ENCODE measurements at regions not wholly inside any gene's neighbourhood (a gene's known extent, or its start where the extent isn't known, plus 50 kb on each side); places are given as distances from the start of the nearest gene placed in this dataset.

GRCh38 chr12:63302941-63303536 lies 152.0 kb upstream of the AVPR1A start:
- Histone ChIP-seq H3K9me3 (ENCODE audit: control insufficient read depth, low read length) (no peaks in the 10 kb centered on the region), H3K27me3 (ENCODE audit: control insufficient read depth, insufficient read depth) (no peaks in the 10 kb centered on the region), H3K27ac (ENCODE audit: low read length) (no peak overlapping the region), H3K4me3 (ENCODE audit: low read length) (no peak overlapping the region), H3K4me1 (ENCODE audit: control insufficient read depth, insufficient read depth, low read length) (no peaks in the 10 kb centered on the region)
- intact Hi-C loops (cut with DNase I) = no loop called here
- 44% methylated on average over 2 of the region's 2 CpGs for WGBS
- DNase-seq = no peak
- ATAC-seq = peak in 1 of 2 donors; percentile 33

GRCh38 chr12:63302269-63302940 lies 151.4 kb upstream of the AVPR1A start:
- Histone ChIP-seq H3K4me1 (ENCODE audit: control insufficient read depth, insufficient read depth, low read length) (no peaks in the 10 kb centered on the region), H3K27me3 (ENCODE audit: control insufficient read depth, insufficient read depth) (no peaks in the 10 kb centered on the region), H3K9me3 (ENCODE audit: control insufficient read depth, low read length) (no peaks in the 10 kb centered on the region), H3K4me3 (ENCODE audit: low read length) (no peak overlapping the region), H3K27ac (ENCODE audit: low read length) (no peak overlapping the region)
- no peak for DNase-seq
- intact Hi-C loops (cut with DNase I) = no loop called here
- WGBS = 50% methylated on average over 7 of the region's 7 CpGs
- no peak for ATAC-seq

- intact Hi-C loops (cut with DNase I) = no loop called here
These were observed 150.3 kb upstream of the AVPR1A start for GRCh38 chr12:63301311-63301710.

GRCh38 chr12:63298386-63298930 lies 147.5 kb upstream of the AVPR1A start:
- WGBS = 78% methylated on average over 2 of the region's 2 CpGs

More at GRCh38 chr12:63301311-63301710, 150.3 kb upstream of the AVPR1A start:
- Histone ChIP-seq H3K27ac (ENCODE audit: low read length) (no peak overlapping the region), H3K4me3 (ENCODE audit: low read length) (no peak overlapping the region), H3K27me3 (ENCODE audit: control insufficient read depth, insufficient read depth) (no peaks in the 10 kb centered on the region), H3K4me1 (ENCODE audit: control insufficient read depth, insufficient read depth, low read length) (no peaks in the 10 kb centered on the region), H3K9me3 (ENCODE audit: control insufficient read depth, low read length) (no peaks in the 10 kb centered on the region)
- ATAC-seq = no peak
- DNase-seq = no peak

GRCh38 chr12:63294327-63294632 lies 143.3 kb upstream of the AVPR1A start:
- H3K4me1 ChIP-seq (ENCODE audit: control insufficient read depth, insufficient read depth, low read length) = no peaks in the 10 kb centered on the region
- ATAC-seq (no peak), DNase-seq (no peak)
- H3K9me3 ChIP-seq (ENCODE audit: control insufficient read depth, low read length) = no peaks in the 10 kb centered on the region
- no peaks in the 10 kb centered on the region for H3K27me3 ChIP-seq (ENCODE audit: control insufficient read depth, insufficient read depth)
- H3K4me3 ChIP-seq (ENCODE audit: low read length) = no peak overlapping the region
- WGBS = 39% methylated on average over 1 of the region's 1 CpG
- intact Hi-C loops (cut with DNase I) = no loop called here
- no peak overlapping the region for H3K27ac ChIP-seq (ENCODE audit: low read length)

More at GRCh38 chr12:63298386-63298930, 147.5 kb upstream of the AVPR1A start:
- intact Hi-C loops (cut with DNase I) = no loop called here
- Histone ChIP-seq H3K4me3 (ENCODE audit: low read length) (no peak overlapping the region), H3K27me3 (ENCODE audit: control insufficient read depth, insufficient read depth) (no peaks in the 10 kb centered on the region), H3K27ac (ENCODE audit: low read length) (no peak overlapping the region), H3K9me3 (ENCODE audit: control insufficient read depth, low read length) (no peaks in the 10 kb centered on the region), H3K4me1 (ENCODE audit: control insufficient read depth, insufficient read depth, low read length) (no peaks in the 10 kb centered on the region)
- DNase-seq (no peak), ATAC-seq (no peak)

GRCh38 chr12:63292471-63293221 lies 141.6 kb upstream of the AVPR1A start:
- ATAC-seq = no peak
- Histone ChIP-seq H3K27ac (ENCODE audit: low read length) (no peak overlapping the region), H3K27me3 (ENCODE audit: control insufficient read depth, insufficient read depth) (no peaks in the 10 kb centered on the region), H3K4me1 (ENCODE audit: control insufficient read depth, insufficient read depth, low read length) (no peaks in the 10 kb centered on the region), H3K4me3 (ENCODE audit: low read length) (no peak overlapping the region), H3K9me3 (ENCODE audit: control insufficient read depth, low read length) (no peaks in the 10 kb centered on the region)
- intact Hi-C loops (cut with DNase I) = no loop called here
- 57% methylated on average over 2 of the region's 2 CpGs for WGBS
- DNase-seq = no peak

- Histone ChIP-seq H3K27me3 (ENCODE audit: control insufficient read depth, insufficient read depth) (no peaks in the 10 kb centered on the region), H3K4me1 (ENCODE audit: control insufficient read depth, insufficient read depth, low read length) (no peaks in the 10 kb centered on the region), H3K9me3 (ENCODE audit: control insufficient read depth, low read length) (no peaks in the 10 kb centered on the region), H3K4me3 (ENCODE audit: low read length) (no peak overlapping the region), H3K27ac (ENCODE audit: low read length) (no peak overlapping the region)
- DNase-seq (peak in 1 of 3 donors; percentile 13), ATAC-seq (no peak)
- WGBS = 50% methylated on average over 4 of the region's 4 CpGs
- intact Hi-C loops (cut with DNase I) = no loop called here
These were observed 125.8 kb upstream of the AVPR1A start for GRCh38 chr12:63276537-63277365.

GRCh38 chr12:63266988-63267387 lies 116.0 kb upstream of the AVPR1A start:
- no peak for ATAC-seq
- WGBS = 88% methylated on average over 1 of the region's 1 CpG

GRCh38 chr12:63264629-63265028 lies 113.6 kb upstream of the AVPR1A start:
- DNase-seq = no peak
- no peak overlapping the region for H3K4me3 ChIP-seq (ENCODE audit: low read length)
- H3K27ac ChIP-seq (ENCODE audit: low read length) = no peak overlapping the region
- WGBS = 84% methylated on average over 6 of the region's 6 CpGs
- intact Hi-C loops (cut with DNase I) = no loop called here
- H3K27me3 ChIP-seq (ENCODE audit: control insufficient read depth, insufficient read depth) = no peaks in the 10 kb centered on the region
- no peak for ATAC-seq
- H3K9me3 ChIP-seq (ENCODE audit: control insufficient read depth, low read length) = peaks cover 2% of the 10 kb centered on the region
- H3K4me1 ChIP-seq (ENCODE audit: control insufficient read depth, insufficient read depth, low read length) = no peaks in the 10 kb centered on the region

More at GRCh38 chr12:63266988-63267387, 116.0 kb upstream of the AVPR1A start:
- Histone ChIP-seq H3K4me1 (ENCODE audit: control insufficient read depth, insufficient read depth, low read length) (no peaks in the 10 kb centered on the region), H3K27ac (ENCODE audit: low read length) (no peak overlapping the region), H3K9me3 (ENCODE audit: control insufficient read depth, low read length) (peaks cover 2% of the 10 kb centered on the region), H3K27me3 (ENCODE audit: control insufficient read depth, insufficient read depth) (no peaks in the 10 kb centered on the region), H3K4me3 (ENCODE audit: low read length) (no peak overlapping the region)
- intact Hi-C loops (cut with DNase I) = no loop called here
- DNase-seq = no peak

GRCh38 chr12:63250486-63250885 lies 99.5 kb upstream of the AVPR1A start:
- no peaks in the 10 kb centered on the region for H3K27me3 ChIP-seq (ENCODE audit: control insufficient read depth, insufficient read depth)
- H3K4me1 ChIP-seq (ENCODE audit: control insufficient read depth, insufficient read depth, low read length) = no peaks in the 10 kb centered on the region
- H3K27ac ChIP-seq (ENCODE audit: low read length) = no peak overlapping the region
- H3K9me3 ChIP-seq (ENCODE audit: control insufficient read depth, low read length) = no peaks in the 10 kb centered on the region
- no peak for DNase-seq
- no peak overlapping the region for H3K4me3 ChIP-seq (ENCODE audit: low read length)
- intact Hi-C loops (cut with DNase I) = no loop called here
- no peak for ATAC-seq
- 80% methylated on average over 5 of the region's 5 CpGs for WGBS

GRCh38 chr12:63238892-63239291 lies 87.9 kb upstream of the AVPR1A start:
- Histone ChIP-seq H3K9me3 (ENCODE audit: control insufficient read depth, low read length) (no peaks in the 10 kb centered on the region), H3K4me1 (ENCODE audit: control insufficient read depth, insufficient read depth, low read length) (no peaks in the 10 kb centered on the region), H3K4me3 (ENCODE audit: low read length) (no peak overlapping the region), H3K27me3 (ENCODE audit: control insufficient read depth, insufficient read depth) (no peaks in the 10 kb centered on the region), H3K27ac (ENCODE audit: low read length) (no peak overlapping the region)
- intact Hi-C loops (cut with DNase I) = no loop called here
- ATAC-seq (no peak), DNase-seq (no peak)
